ENCODE measurements at regions not wholly inside any gene's neighbourhood (a gene's known extent, or its start where the extent isn't known, plus 50 kb on each side); places are given as distances from the start of the nearest gene placed in this dataset.

DNA sequence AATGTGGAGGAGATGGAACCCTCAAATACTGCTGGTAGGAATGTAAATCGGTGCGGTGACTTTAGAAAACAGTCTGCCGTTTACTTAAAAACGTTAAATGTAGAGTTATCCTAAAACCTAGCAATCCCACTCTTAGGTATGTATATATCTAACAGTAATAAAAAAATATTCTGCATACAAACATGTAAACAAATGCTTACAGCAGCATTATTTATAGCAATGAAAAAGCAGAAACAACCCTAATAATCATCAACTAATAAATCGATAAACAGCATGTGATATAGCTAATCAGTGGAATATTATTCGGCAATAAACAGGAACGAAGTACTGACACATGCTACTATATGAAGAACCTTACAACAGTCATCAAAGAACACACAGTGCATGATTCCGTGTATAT is 144.7 kb downstream of the CNTN3 start:
- DNase-seq (ENCODE audit: low read depth in 1 of 2, low spot score in 1 of 2) (no peak), FAIRE-seq (no peak), ATAC-seq (no peak)
- ChIA-PET POLR2A (no interaction called here), CTCF (interaction anchor here (0.6 kb wide), 1 partner anchor 362 kb away, joined by 4 read pairs; no protein-coding TSS in a partner anchor)
- no peak for TF ChIP-seq ESRRA (IDR thresholded peaks at IDR 0.05; ENCODE audit: borderline replicate concordance, low read length)
- no peak for TF ChIP-seq ZC3H11A (IDR thresholded peaks at IDR 0.05)
- TF ChIP-seq MAFK (IDR thresholded peaks at IDR 0.05; ENCODE audit: partially characterized antibody), result peak; percentile 20
- no peak overlapping the region for H3K4me3 ChIP-seq
- no peak overlapping the region for H3K4me2 ChIP-seq
- H3K4me1 ChIP-seq, result no peaks in the 10 kb centered on the region
- H3K27ac ChIP-seq, result no peak overlapping the region
- no peaks in the 10 kb centered on the region for H3K9me3 ChIP-seq
- 37% methylated on average over 8 of the region's 8 CpGs for WGBS (ENCODE audit: missing lambda C conversion rate)

DNA sequence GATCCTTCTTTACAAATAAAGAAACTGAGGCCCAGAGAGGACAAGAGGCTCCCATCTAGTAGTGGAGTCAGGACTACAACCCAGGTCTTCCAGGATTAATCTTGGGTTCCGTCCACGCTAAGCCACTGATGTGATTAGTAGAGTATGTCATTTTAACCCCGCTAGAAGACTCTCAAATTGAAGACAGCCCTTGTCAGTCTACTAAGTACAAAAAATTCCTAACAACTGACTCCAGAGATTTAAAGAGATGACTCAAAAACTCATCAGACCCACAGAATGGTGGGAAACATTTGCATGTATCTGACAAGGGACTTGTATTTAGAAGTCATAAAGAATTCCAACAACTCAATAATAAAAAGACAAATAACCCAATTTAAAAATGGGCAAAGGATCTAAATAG is 145.3 kb downstream of the CNTN3 start:
- TF ChIP-seq HOXB13 (CRISPR knock-in tag; IDR thresholded peaks at IDR 0.05; ENCODE audit: low read depth) (no peak), PHF8 (IDR thresholded peaks at IDR 0.05; ENCODE audit: borderline replicate concordance, low read depth) (no peak), ESRRA (IDR thresholded peaks at IDR 0.05; ENCODE audit: borderline replicate concordance, low read length) (no peak), TFCP2L1 (CRISPR knock-in tag; IDR thresholded peaks at IDR 0.05) (no peak), NPAS2 (CRISPR knock-in tag; IDR thresholded peaks at IDR 0.05; ENCODE audit: borderline replicate concordance) (no peak), MAFK (IDR thresholded peaks at IDR 0.05; ENCODE audit: partially characterized antibody) (no peak), ZNF302 (CRISPR knock-in tag; IDR thresholded peaks at IDR 0.05) (no peak)
- TF ChIP-seq, protein P1, sequence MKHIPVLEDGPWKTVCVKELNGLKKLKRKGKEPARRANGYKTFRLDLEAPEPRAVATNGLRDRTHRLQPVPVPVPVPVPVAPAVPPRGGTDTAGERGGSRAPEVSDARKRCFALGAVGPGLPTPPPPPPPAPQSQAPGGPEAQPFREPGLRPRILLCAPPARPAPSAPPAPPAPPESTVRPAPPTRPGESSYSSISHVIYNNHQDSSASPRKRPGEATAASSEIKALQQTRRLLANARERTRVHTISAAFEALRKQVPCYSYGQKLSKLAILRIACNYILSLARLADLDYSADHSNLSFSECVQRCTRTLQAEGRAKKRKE (CRISPR knock-in tag; IDR thresholded peaks at IDR 0.05; ENCODE audit: low read depth), result no peak
- TF ChIP-seq, protein P2, sequence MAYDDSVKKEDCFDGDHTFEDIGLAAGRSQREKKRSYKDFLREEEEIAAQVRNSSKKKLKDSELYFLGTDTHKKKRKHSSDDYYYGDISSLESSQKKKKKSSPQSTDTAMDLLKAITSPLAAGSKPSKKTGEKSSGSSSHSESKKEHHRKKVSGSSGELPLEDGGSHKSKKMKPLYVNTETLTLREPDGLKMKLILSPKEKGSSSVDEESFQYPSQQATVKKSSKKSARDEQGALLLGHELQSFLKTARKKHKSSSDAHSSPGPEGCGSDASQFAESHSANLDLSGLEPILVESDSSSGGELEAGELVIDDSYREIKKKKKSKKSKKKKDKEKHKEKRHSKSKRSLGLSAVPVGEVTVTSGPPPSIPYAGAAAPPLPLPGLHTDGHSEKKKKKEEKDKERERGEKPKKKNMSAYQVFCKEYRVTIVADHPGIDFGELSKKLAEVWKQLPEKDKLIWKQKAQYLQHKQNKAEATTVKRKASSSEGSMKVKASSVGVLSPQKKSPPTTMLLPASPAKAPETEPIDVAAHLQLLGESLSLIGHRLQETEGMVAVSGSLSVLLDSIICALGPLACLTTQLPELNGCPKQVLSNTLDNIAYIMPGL (CRISPR knock-in tag; IDR thresholded peaks at IDR 0.05; ENCODE audit: borderline replicate concordance), result no peak
- no peaks in the 10 kb centered on the region for H3K9me3 ChIP-seq
- H3K27ac ChIP-seq, result no peak overlapping the region
- no peaks in the 10 kb centered on the region for H3K4me1 ChIP-seq
- H3K4me3 ChIP-seq, result no peak overlapping the region
- DNase-seq (ENCODE audit: low read depth in 1 of 2, low spot score in 1 of 2) (no peak), ATAC-seq (no peak), FAIRE-seq (no peak)
- no peak overlapping the region for H3K4me2 ChIP-seq
- WGBS (ENCODE audit: missing lambda C conversion rate), result 47% methylated on average over 3 of the region's 3 CpGs
- POLR2A ChIA-PET, result no interaction called here
- CTCF ChIA-PET, result interaction anchor here (0.6 kb wide), 1 partner anchor 361 kb away, joined by 4 read pairs; no protein-coding TSS in a partner anchor

DNA sequence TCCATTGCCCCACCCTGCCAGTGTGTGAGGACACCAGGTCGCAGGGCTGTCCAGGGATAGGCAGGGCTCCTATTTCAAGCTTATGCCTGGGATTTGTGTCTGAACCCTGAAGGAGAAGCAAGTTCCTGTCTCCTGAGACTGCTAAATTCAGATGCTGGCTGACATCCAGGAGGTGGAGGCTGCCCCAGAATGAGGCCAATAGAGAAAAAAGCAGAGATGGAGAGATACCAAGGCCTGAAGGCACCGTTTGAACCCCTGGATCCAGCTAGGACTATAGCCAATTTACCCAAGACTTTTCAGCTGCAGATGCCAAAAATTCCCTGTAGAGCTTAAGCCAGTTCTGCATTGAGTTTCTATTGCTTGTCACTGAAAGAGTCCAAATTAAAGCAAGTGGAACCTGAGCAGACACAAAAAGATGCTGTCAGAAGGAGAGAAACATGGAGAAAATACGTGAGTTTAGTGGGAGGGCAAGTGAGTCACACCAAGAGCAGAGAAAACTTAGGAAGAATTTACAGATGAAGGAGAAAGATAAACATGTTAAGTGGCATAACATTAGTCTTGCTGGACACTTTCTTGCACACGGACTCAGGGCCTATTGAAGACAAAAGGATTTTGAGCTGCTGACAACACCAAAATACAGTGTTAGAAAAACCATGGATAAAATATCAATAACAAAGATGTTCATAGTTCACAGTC is 148.6 kb downstream of the CNTN3 start:
- H3K4me2 ChIP-seq, result no peak overlapping the region
- no peak overlapping the region for H3K4me3 ChIP-seq
- DNase-seq (ENCODE audit: low read depth in 1 of 2, low spot score in 1 of 2) (no peak), FAIRE-seq (no peak), ATAC-seq (no peak)
- CTCF ChIA-PET, result no interaction called here
- no peak overlapping the region for H3K27ac ChIP-seq
- no peak for TF ChIP-seq RCOR1 (IDR thresholded peaks at IDR 0.05; ENCODE audit: low read depth, low read length)
- TF ChIP-seq, protein P3, sequence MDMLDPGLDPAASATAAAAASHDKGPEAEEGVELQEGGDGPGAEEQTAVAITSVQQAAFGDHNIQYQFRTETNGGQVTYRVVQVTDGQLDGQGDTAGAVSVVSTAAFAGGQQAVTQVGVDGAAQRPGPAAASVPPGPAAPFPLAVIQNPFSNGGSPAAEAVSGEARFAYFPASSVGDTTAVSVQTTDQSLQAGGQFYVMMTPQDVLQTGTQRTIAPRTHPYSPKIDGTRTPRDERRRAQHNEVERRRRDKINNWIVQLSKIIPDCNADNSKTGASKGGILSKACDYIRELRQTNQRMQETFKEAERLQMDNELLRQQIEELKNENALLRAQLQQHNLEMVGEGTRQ (IDR thresholded peaks at IDR 0.05), result no peak
- H3K4me1 ChIP-seq, result no peaks in the 10 kb centered on the region
- whole genome bisulfite sequencing (ENCODE audit: missing lambda C conversion rate), result under 1% methylated on average over 4 of the region's 4 CpGs
- POLR2A ChIA-PET, result no interaction called here
- no peaks in the 10 kb centered on the region for H3K9me3 ChIP-seq

DNA sequence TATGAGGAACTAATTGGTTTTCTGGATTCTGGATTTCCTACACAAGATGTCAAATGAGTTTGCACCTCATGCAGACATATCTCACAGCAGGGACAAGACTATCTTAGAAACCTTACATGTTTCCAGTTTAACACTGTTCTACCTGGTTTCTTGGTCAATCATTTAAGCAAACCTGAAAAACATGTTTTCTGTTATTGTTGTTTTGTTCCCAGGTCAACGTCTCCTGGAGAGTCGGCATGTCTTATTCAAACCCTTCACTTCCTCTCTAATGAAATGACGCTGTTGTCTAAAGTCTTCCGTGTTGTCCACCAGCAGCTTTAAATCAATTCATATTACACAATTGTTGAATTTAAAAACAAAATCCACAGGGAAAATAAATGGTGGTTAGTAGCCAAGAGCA is 150.9 kb downstream of the CNTN3 start:
- no peak overlapping the region for H3K27ac ChIP-seq
- no peak overlapping the region for H3K4me2 ChIP-seq
- CTCF ChIA-PET, result interaction anchor here (0.6 kb wide), 1 partner anchor 96 kb away, joined by 3 read pairs; no protein-coding TSS in a partner anchor
- H3K4me1 ChIP-seq, result no peaks in the 10 kb centered on the region
- POLR2A ChIA-PET, result no interaction called here
- TF ChIP-seq FOXS1 (CRISPR knock-in tag; IDR thresholded peaks at IDR 0.05) (no peak), ZFP36 (IDR thresholded peaks at IDR 0.05; ENCODE audit: borderline replicate concordance, partially characterized antibody) (no peak)
- H3K4me3 ChIP-seq, result no peak overlapping the region
- FAIRE-seq, result no peak
- 8% methylated on average over 4 of the region's 4 CpGs for WGBS (ENCODE audit: missing lambda C conversion rate)
- no peaks in the 10 kb centered on the region for H3K9me3 ChIP-seq
- DNase-seq (ENCODE audit: low read depth in 1 of 2, low spot score in 1 of 2), result no peak
- no peak for ATAC-seq
